KMS-11 (cell line): ENCODE measurements at regions not wholly inside any gene's neighbourhood (a gene's known extent, or its start where the extent isn't known, plus 50 kb on each side); places are given as distances from the start of the nearest gene placed in this dataset.

Experiments used
- H2AFZ ChIP-seq: fragments of 200-600 bp; sonication (generic); 2 replicates; pipeline ENCODE4 v1.6.1; 2016; ENCODE audit warnings: antibody characterized with exemption, mixed run types, low read depth
- H3K27ac ChIP-seq: fragments of 200-600 bp; sonication (generic); 2 replicates; pipeline ENCODE4 v1.6.1; 2016; ENCODE audit warnings: mild to moderate bottlenecking, mixed run types
- H3K27me3 ChIP-seq: fragments of 200-600 bp; sonication (generic); 2 replicates; pipeline ENCODE4 v1.6.1; 2017; ENCODE audit warnings: mild to moderate bottlenecking, low read depth, mixed run types, moderate library complexity; ENCODE audit not compliant: insufficient read depth
- H3K36me3 ChIP-seq: fragments of 200-600 bp; sonication (generic); 2 replicates; pipeline ENCODE4 v1.6.1; 2017; ENCODE audit warnings: mild to moderate bottlenecking, mixed run types; ENCODE audit not compliant: insufficient read depth
- H3K4me1 ChIP-seq: fragments of 200-600 bp; sonication (generic); 2 replicates; pipeline ENCODE4 v1.6.1; 2016; ENCODE audit warnings: mild to moderate bottlenecking, low read depth, mixed run types; ENCODE audit not compliant: poor library complexity, severe bottlenecking
- H3K4me2 ChIP-seq: fragments of 200-600 bp; sonication (generic); 2 replicates; pipeline ENCODE4 v1.7.0; 2016; ENCODE audit warnings: mild to moderate bottlenecking, mixed run types
- H3K4me3 ChIP-seq: fragments of 200-600 bp; sonication (generic); IDR thresholded peaks from 2 replicates; pipeline ENCODE4 v1.6.1; 2017; ENCODE audit warnings: low read depth, low read length, mixed read lengths; ENCODE audit not compliant: insufficient read depth
- H3K79me2 ChIP-seq: fragments of 200-600 bp; sonication (generic); 2 replicates; pipeline ENCODE4 v1.6.1; 2016; ENCODE audit warnings: low read depth, mixed run types; ENCODE audit not compliant: insufficient read depth
- H3K9ac ChIP-seq: fragments of 200-600 bp; sonication (generic); 2 replicates; pipeline ENCODE4 v1.6.1; 2016; ENCODE audit warnings: mild to moderate bottlenecking, mixed run types
- H4K20me1 ChIP-seq: fragments of 200-600 bp; sonication (generic); 2 replicates; pipeline ENCODE4 v1.6.1; 2016; ENCODE audit warnings: mild to moderate bottlenecking, mixed run types; ENCODE audit not compliant: insufficient read depth
- TF ChIP-seq, protein P1 (sequence below): fragments of 200-600 bp; sonication (generic); conservative IDR thresholded peaks from 2 replicates; pipeline ENCODE4 v1.6.1; 2017; ENCODE audit warnings: low read depth, mild to moderate bottlenecking, antibody characterized with exemption, low read length, moderate library complexity, mixed read lengths

DNA sequence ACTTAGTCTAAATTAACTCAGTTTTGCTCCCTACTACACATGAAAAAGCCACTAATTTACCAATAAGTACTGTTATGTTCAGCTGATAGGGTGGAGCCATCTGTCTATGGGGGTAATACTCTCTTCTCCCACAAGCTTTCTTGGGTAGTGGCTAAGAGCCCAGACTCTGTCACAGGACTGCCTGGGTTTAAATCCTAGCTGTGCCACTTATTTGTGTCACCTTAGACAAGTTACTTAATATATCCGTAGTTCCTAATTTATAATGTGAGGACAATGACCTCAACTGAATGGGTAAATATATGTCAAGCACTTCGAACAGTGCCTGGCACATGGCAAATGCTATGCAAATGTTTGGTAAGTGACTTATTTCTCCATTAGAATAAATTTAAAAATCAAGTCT is 185.6 kb downstream of the DACT1 start:
- no peaks in the 10 kb centered on the region for H4K20me1 ChIP-seq
- H3K4me2 ChIP-seq, result no peak overlapping the region
- H3K36me3 ChIP-seq, result no peaks in the 10 kb centered on the region
- no peaks in the 10 kb centered on the region for H3K27me3 ChIP-seq
- no peak overlapping the region for H3K27ac ChIP-seq
- H3K4me3 ChIP-seq, result no peak overlapping the region
- TF ChIP-seq, protein P1, sequence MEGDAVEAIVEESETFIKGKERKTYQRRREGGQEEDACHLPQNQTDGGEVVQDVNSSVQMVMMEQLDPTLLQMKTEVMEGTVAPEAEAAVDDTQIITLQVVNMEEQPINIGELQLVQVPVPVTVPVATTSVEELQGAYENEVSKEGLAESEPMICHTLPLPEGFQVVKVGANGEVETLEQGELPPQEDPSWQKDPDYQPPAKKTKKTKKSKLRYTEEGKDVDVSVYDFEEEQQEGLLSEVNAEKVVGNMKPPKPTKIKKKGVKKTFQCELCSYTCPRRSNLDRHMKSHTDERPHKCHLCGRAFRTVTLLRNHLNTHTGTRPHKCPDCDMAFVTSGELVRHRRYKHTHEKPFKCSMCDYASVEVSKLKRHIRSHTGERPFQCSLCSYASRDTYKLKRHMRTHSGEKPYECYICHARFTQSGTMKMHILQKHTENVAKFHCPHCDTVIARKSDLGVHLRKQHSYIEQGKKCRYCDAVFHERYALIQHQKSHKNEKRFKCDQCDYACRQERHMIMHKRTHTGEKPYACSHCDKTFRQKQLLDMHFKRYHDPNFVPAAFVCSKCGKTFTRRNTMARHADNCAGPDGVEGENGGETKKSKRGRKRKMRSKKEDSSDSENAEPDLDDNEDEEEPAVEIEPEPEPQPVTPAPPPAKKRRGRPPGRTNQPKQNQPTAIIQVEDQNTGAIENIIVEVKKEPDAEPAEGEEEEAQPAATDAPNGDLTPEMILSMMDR, result no peak
- no peak overlapping the region for H3K9ac ChIP-seq
- no peaks in the 10 kb centered on the region for H3K4me1 ChIP-seq
- no peaks in the 10 kb centered on the region for H3K79me2 ChIP-seq
- no peak overlapping the region for H2AFZ ChIP-seq

DNA sequence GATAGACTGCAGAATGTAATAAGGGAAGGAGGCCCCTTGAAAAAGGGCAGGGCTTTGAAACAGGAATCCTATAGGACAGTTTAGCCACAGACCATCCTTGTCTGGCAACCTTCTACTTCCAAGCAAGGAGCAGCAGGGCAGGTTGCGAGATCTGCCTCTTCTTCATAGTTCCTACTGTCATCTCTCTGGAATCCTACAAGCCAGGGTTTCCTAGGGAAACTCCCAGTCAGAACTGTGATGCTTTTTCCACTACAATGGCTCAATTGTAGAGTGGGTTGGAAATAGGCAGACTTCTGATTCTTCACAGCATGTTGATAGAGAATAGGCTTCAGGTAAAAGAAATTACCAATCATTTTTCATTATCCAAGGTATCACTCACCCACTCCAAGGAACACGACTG is 186.3 kb downstream of the DACT1 start:
- H3K79me2 ChIP-seq, result no peaks in the 10 kb centered on the region
- no peaks in the 10 kb centered on the region for H3K4me1 ChIP-seq
- no peak overlapping the region for H3K9ac ChIP-seq
- H3K27me3 ChIP-seq, result no peaks in the 10 kb centered on the region
- H4K20me1 ChIP-seq, result no peaks in the 10 kb centered on the region
- TF ChIP-seq, protein P1, result no peak
- no peak overlapping the region for H3K4me3 ChIP-seq
- H2AFZ ChIP-seq, result no peak overlapping the region
- no peaks in the 10 kb centered on the region for H3K36me3 ChIP-seq
- H3K4me2 ChIP-seq, result no peak overlapping the region
- H3K27ac ChIP-seq, result no peak overlapping the region

DNA sequence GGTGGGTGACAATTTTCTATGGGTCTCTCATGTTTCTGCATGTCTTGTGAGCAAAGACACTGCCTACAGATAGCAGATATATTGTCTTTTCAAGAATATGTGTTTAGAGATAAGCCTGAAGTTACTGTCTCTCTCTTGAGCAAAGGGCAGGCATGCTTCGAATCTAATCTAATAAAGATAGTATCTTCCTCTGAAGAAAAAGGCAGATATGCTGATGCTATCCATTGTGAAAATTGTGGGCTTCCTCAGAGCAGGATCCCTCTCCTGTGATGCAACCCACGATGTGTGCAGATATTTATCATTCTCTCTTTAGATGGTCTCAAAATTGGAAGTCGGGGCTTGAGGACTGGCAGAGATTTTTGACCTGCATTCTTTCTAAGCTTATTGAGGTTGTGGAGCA is 187.0 kb downstream of the DACT1 start:
- Histone ChIP-seq H3K79me2 (no peaks in the 10 kb centered on the region), H3K9ac (no peak overlapping the region), H3K27ac (no peak overlapping the region), H3K36me3 (no peaks in the 10 kb centered on the region), H3K4me1 (no peaks in the 10 kb centered on the region), H2AFZ (no peak overlapping the region), H3K27me3 (no peaks in the 10 kb centered on the region), H3K4me2 (no peak overlapping the region), H4K20me1 (no peaks in the 10 kb centered on the region), H3K4me3 (no peak overlapping the region)
- TF ChIP-seq, protein P1, result no peak

DNA sequence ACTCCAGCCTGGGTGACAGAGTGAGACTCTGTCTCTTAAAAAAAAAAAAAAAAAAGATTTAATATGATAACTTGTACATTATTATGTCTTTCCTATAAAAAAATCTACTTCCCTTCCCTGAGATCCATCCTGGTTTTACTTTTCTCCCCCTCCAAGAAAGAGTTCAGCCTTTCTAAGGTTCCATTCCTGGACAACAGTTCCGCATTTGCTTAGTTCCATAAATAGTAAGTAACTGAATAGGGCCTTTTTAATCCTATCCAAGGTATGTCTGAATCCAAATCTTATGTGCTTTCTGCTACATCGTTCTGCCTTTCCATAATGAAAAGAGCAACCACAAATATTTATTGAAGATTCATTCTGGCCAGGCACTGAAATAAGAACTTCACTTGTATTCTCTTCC is 187.8 kb downstream of the DACT1 start:
- no peaks in the 10 kb centered on the region for H3K4me1 ChIP-seq
- no peaks in the 10 kb centered on the region for H4K20me1 ChIP-seq
- TF ChIP-seq, protein P1, result no peak
- no peak overlapping the region for H3K27ac ChIP-seq
- H3K4me2 ChIP-seq, result no peak overlapping the region
- H3K9ac ChIP-seq, result no peak overlapping the region
- no peak overlapping the region for H3K4me3 ChIP-seq
- no peaks in the 10 kb centered on the region for H3K27me3 ChIP-seq
- no peaks in the 10 kb centered on the region for H3K79me2 ChIP-seq
- H3K36me3 ChIP-seq, result no peaks in the 10 kb centered on the region
- H2AFZ ChIP-seq, result no peak overlapping the region
